Activated naive CD8-positive, alpha-beta T cell (primary cell): ENCODE measurements at regions not wholly inside any gene's neighbourhood (a gene's known extent, or its start where the extent isn't known, plus 50 kb on each side); places are given as distances from the start of the nearest gene placed in this dataset.
"Not testable (repeated sequence)": the region's sequence is repeated elsewhere in the genome, so short reads cannot be mapped to it uniquely, and the experiment has no call there.

ENCODE experiments used
- H3K27ac Mint-ChIP-seq: one replicate; pipeline ENCODE4 v1.8.0; 2021; ENCODE audit warnings: mixed read lengths
- H3K27me3 Mint-ChIP-seq: one replicate; pipeline ENCODE4 v1.8.0; 2021; ENCODE audit warnings: mixed read lengths
- H3K36me3 Mint-ChIP-seq: one replicate; pipeline ENCODE4 v1.8.0; 2021; ENCODE audit warnings: mixed read lengths
- H3K4me1 Mint-ChIP-seq: one replicate; pipeline ENCODE4 v1.8.0; 2021; ENCODE audit warnings: low read depth, mixed read lengths
- H3K4me3 Mint-ChIP-seq: one replicate; pipeline ENCODE4 v1.8.0; 2021; ENCODE audit warnings: mild to moderate bottlenecking, mixed read lengths
- H3K9me3 Mint-ChIP-seq: one replicate; pipeline ENCODE4 v1.8.0; 2021; ENCODE audit warnings: low read depth, mixed read lengths

GRCh38 chr5:1573217-1574022, 49.7 kb upstream of the LPCAT1 start:
- H3K36me3 Mint-ChIP-seq, H3K4me1 Mint-ChIP-seq, H3K9me3 Mint-ChIP-seq, H3K4me3 Mint-ChIP-seq, H3K27ac Mint-ChIP-seq, H3K27me3 Mint-ChIP-seq: not testable (repeated sequence)
